GM23338 (cell line): ENCODE measurements at regions not wholly inside any gene's neighbourhood (a gene's known extent, or its start where the extent isn't known, plus 50 kb on each side); places are given as distances from the start of the nearest gene placed in this dataset.
A peak's percentile ranks its signal among the peaks of the same experiment; 100 is the strongest.

ENCODE experiments used
- ATAC-seq: fragments of 200-7000 bp; cut with Tn5 transposase; 3 replicates; pipeline ENCODE4 v1.9.1; 2020
- DNase-seq: peaks from one replicate; pipeline ENCODE4 v3.0.0-alpha.2; 2015; ENCODE audit warnings: low spot score
- H2AFZ ChIP-seq: fragments of 200-600 bp; sonication (generic); 2 replicates; pipeline ENCODE4 v1.8.0; 2016; ENCODE audit warnings: antibody characterized with exemption, mild to moderate bottlenecking, moderate library complexity
- H3F3A ChIP-seq: fragments of 200-600 bp; sonication (generic); replicated peaks from 2 replicates; pipeline ENCODE4 v1.8.0; 2017; ENCODE audit warnings: antibody characterized with exemption, mixed run types, low read depth
- H3K27ac ChIP-seq: fragments of 200-600 bp; sonication (generic); 2 replicates; pipeline ENCODE4 v1.6.1; 2016; ENCODE audit warnings: low read depth
- H3K27me3 ChIP-seq: fragments of 200-600 bp; sonication (generic); 2 replicates; pipeline ENCODE4 v1.8.0; 2016; ENCODE audit warnings: mild to moderate bottlenecking, mixed run types, moderate library complexity; ENCODE audit not compliant: insufficient read depth
- H3K36me3 ChIP-seq: fragments of 200-600 bp; sonication (generic); 2 replicates; pipeline ENCODE4 v1.8.0; 2016; ENCODE audit warnings: mild to moderate bottlenecking; ENCODE audit not compliant: insufficient read depth
- H3K4me1 ChIP-seq: fragments of 200-600 bp; sonication (generic); 2 replicates; pipeline ENCODE4 v1.8.0; 2016; ENCODE audit warnings: mild to moderate bottlenecking, moderate library complexity; ENCODE audit not compliant: insufficient read depth
- H3K4me2 ChIP-seq: fragments of 200-600 bp; sonication (generic); 2 replicates; pipeline ENCODE4 v1.7.1; 2017; ENCODE audit warnings: mixed run types
- H3K4me3 ChIP-seq: fragments of 200-600 bp; sonication (generic); 2 replicates; pipeline ENCODE4 v1.6.1; 2016; ENCODE audit warnings: mixed run types
- H3K79me2 ChIP-seq: fragments of 200-600 bp; sonication (generic); replicated peaks from 2 replicates; pipeline ENCODE4 v1.8.0; 2017; ENCODE audit warnings: mild to moderate bottlenecking; ENCODE audit not compliant: insufficient read depth
- H3K9me2 ChIP-seq: fragments of 200-600 bp; sonication (generic); 2 replicates; pipeline ENCODE4 v1.8.0; 2017; ENCODE audit not compliant: insufficient read depth
- H4K20me1 ChIP-seq: fragments of 200-600 bp; sonication (generic); replicated peaks from 2 replicates; pipeline ENCODE4 v1.8.0; 2017; ENCODE audit warnings: mild to moderate bottlenecking; ENCODE audit not compliant: insufficient read depth
- H3K27ac Mint-ChIP-seq: 2 replicates; pipeline ENCODE4 v1.8.0; 2020; ENCODE audit warnings: inconsistent platforms, mild to moderate bottlenecking, moderate library complexity, mixed read lengths
- H3K27me3 Mint-ChIP-seq: 3 replicates; pipeline ENCODE4 v1.8.0; 2022; ENCODE audit warnings: low read depth, mild to moderate bottlenecking, moderate library complexity, mixed read lengths, inconsistent platforms; ENCODE audit not compliant: insufficient read depth, poor library complexity
- H3K36me3 Mint-ChIP-seq: 3 replicates; pipeline ENCODE4 v1.8.0; 2021; ENCODE audit warnings: low read depth, mild to moderate bottlenecking, inconsistent platforms, moderate library complexity, mixed read lengths
- H3K4me1 Mint-ChIP-seq: 3 replicates; pipeline ENCODE4 v1.8.0; 2020; ENCODE audit warnings: mild to moderate bottlenecking, inconsistent platforms, mixed read lengths
- H3K4me3 Mint-ChIP-seq: 3 replicates; pipeline ENCODE4 v1.8.0; 2021; ENCODE audit warnings: moderate library complexity, mild to moderate bottlenecking, inconsistent platforms, mixed read lengths
- H3K9me3 Mint-ChIP-seq: 3 replicates; pipeline ENCODE4 v1.8.0; 2020; ENCODE audit warnings: moderate library complexity, mild to moderate bottlenecking, inconsistent platforms, mixed read lengths
- CREB1 ChIP-seq: fragments of 250-450 bp; sonication (Bioruptor Pico); IDR thresholded peaks from 2 replicates; pipeline ENCODE4 v1.5.0; 2020; ENCODE audit warnings: low read depth, mild to moderate bottlenecking, moderate library complexity
- EZH2 ChIP-seq: fragments of 200-600 bp; sonication (generic); IDR thresholded peaks from one replicate; pipeline ENCODE4 v1.8.0; 2017; ENCODE audit warnings: antibody characterized with exemption, mild to moderate bottlenecking, low read depth; ENCODE audit not compliant: unreplicated experiment
- EZH2phosphoT487 ChIP-seq: fragments of 200-600 bp; sonication (generic); IDR thresholded peaks from one replicate; pipeline ENCODE4 v1.8.1; 2018; ENCODE audit warnings: antibody characterized with exemption; ENCODE audit not compliant: unreplicated experiment
- JUNB ChIP-seq: IDR thresholded peaks from one replicate; pipeline ENCODE4 v1.6.1; 2016; ENCODE audit warnings: antibody characterized with exemption; ENCODE audit not compliant: unreplicated experiment
- NANOG ChIP-seq: IDR thresholded peaks from 2 replicates; pipeline ENCODE4 v1.6.1; 2016; ENCODE audit warnings: antibody characterized with exemption, borderline replicate concordance
- STAT1 ChIP-seq: IDR thresholded peaks from one replicate; pipeline ENCODE4 v1.6.1; 2016; ENCODE audit warnings: antibody characterized with exemption; ENCODE audit not compliant: unreplicated experiment
- ZNF114 ChIP-seq: fragments of 250-450 bp; sonication (Bioruptor Pico); IDR thresholded peaks from 2 replicates; pipeline ENCODE4 v1.5.0; 2020; ENCODE audit warnings: mild to moderate bottlenecking, moderate library complexity
- ZNF331 ChIP-seq: fragments of 250-450 bp; sonication (Bioruptor Pico); IDR thresholded peaks from 2 replicates; pipeline ENCODE4 v1.5.0; 2020; ENCODE audit warnings: low read depth, mild to moderate bottlenecking, moderate library complexity
- TF ChIP-seq, protein P1 (sequence below): IDR thresholded peaks from one replicate; pipeline ENCODE4 v1.6.1; 2018; ENCODE audit warnings: antibody characterized with exemption; ENCODE audit not compliant: unreplicated experiment
- TF ChIP-seq, protein P2 (sequence below), 2 experiments: fragments of 200-600 bp in 1 of 2; sonication (generic) in 1 of 2; conservative IDR thresholded peaks; 2 replicates each; pipeline versions ENCODE4 v1.5.1 to v1.6.1; 2016 to 2017; ENCODE audit warnings: antibody characterized with exemption in 2 of 2, low read depth in 2 of 2, mild to moderate bottlenecking in 2 of 2, moderate library complexity in 1 of 2

DNA sequence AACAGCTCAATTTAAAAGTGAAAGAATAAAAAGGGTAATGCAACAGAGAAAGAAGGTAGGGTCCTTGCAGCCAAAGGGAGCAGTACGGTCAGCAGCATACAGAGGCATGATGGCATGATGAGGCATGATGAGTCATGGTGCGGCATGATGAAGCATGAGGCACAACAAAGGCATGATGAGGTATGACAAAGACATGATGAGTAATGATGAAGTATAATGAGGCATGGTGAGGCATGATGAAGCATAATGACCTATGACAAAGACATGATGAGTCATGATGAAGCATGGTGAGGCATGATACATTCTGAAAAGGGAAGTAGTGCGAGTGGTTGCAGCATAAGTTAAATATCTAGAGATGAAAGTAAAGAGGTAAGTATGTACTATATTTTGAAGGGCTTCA lies 673.2 kb downstream of the TMEM182 start (continued):
- TF ChIP-seq JUNB (no peak), ZNF331 (CRISPR knock-in tag) (no peak), ZNF114 (CRISPR knock-in tag) (no peak), EZH2 (no peak), EZH2phosphoT487 (no peak), STAT1 (no peak), NANOG (no peak)
- TF ChIP-seq, protein P1, sequence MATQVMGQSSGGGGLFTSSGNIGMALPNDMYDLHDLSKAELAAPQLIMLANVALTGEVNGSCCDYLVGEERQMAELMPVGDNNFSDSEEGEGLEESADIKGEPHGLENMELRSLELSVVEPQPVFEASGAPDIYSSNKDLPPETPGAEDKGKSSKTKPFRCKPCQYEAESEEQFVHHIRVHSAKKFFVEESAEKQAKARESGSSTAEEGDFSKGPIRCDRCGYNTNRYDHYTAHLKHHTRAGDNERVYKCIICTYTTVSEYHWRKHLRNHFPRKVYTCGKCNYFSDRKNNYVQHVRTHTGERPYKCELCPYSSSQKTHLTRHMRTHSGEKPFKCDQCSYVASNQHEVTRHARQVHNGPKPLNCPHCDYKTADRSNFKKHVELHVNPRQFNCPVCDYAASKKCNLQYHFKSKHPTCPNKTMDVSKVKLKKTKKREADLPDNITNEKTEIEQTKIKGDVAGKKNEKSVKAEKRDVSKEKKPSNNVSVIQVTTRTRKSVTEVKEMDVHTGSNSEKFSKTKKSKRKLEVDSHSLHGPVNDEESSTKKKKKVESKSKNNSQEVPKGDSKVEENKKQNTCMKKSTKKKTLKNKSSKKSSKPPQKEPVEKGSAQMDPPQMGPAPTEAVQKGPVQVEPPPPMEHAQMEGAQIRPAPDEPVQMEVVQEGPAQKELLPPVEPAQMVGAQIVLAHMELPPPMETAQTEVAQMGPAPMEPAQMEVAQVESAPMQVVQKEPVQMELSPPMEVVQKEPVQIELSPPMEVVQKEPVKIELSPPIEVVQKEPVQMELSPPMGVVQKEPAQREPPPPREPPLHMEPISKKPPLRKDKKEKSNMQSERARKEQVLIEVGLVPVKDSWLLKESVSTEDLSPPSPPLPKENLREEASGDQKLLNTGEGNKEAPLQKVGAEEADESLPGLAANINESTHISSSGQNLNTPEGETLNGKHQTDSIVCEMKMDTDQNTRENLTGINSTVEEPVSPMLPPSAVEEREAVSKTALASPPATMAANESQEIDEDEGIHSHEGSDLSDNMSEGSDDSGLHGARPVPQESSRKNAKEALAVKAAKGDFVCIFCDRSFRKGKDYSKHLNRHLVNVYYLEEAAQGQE, result no peak

DNA sequence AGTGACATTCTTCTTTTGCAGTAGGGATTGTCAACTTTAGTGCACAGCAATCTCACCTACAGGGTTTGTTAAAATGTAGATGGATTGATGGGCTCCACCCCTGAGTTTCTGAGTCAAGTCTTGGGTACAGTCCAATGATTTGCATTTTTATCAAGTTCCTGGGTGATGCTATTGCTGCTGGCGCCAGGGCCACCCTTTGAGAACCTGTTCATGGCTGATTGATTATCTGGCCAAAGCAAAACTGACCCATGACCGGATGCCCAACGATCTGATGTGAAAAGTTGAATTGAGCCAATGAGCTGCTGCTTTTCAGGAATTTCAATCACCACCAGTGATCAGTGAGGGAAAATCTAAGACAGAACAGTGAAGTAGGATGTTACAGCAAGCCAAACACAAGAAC lies 675.3 kb downstream of the TMEM182 start:
- H3F3A ChIP-seq, result no peaks in the 10 kb centered on the region
- Mint-ChIP-seq H3K36me3 (no peaks in the 10 kb centered on the region), H3K27ac (no peak overlapping the region), H3K4me1 (no peaks in the 10 kb centered on the region), H3K27me3 (no peaks in the 10 kb centered on the region), H3K4me3 (no peak overlapping the region), H3K9me3 (no peaks in the 10 kb centered on the region; the same call in 2 of the 3 replicates)
- peaks cover 19% of the 10 kb centered on the region; the same call in 1 of the 2 replicates for H3K9me2 ChIP-seq
- H3K27ac ChIP-seq, result no peak overlapping the region
- H3K27me3 ChIP-seq, result no peaks in the 10 kb centered on the region
- no peaks in the 10 kb centered on the region for H3K36me3 ChIP-seq
- no peaks in the 10 kb centered on the region for H3K4me1 ChIP-seq
- no peak for ATAC-seq
- DNase-seq, result no peak
- no peak overlapping the region for H3K4me3 ChIP-seq
- H3K79me2 ChIP-seq, result no peaks in the 10 kb centered on the region
- no peaks in the 10 kb centered on the region for H4K20me1 ChIP-seq
- no peak overlapping the region for H3K4me2 ChIP-seq
- H2AFZ ChIP-seq, result no peak overlapping the region; the same call in 1 of the 2 replicates
- no peak for TF ChIP-seq NANOG
- TF ChIP-seq ZNF331 (CRISPR knock-in tag), result no peak

DNA sequence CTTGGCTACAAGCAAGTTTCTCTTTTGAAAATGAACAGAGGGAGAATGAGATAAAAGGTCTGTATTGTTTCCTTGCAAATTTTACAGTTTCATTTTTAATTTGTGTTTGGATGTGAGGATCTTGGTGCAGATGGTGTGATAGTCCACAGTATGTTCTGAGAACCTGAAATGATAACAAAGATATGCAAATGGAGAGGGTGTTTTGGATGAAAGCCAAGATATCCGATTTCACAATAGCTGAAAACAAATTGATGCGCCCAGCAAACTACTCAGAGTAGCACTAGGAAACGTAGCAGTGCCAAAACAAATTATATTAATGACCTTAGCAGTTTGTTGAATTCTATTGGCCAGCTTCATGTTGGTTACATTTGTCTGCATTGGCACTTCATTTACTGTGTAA lies 683.5 kb downstream of the TMEM182 start:
- no peak overlapping the region for H3K4me3 Mint-ChIP-seq
- Histone ChIP-seq H3K79me2 (no peaks in the 10 kb centered on the region), H3K27ac (no peak overlapping the region), H3F3A (no peaks in the 10 kb centered on the region), H3K4me2 (0 out of 2 replicates have a peak overlapping the region, but pooled peaks have one; percentile 13), H3K4me3 (no peak overlapping the region), H2AFZ (no peak overlapping the region), H3K27me3 (no peaks in the 10 kb centered on the region), H3K4me1 (peaks cover 6% of the 10 kb centered on the region), H3K9me2 (no peaks in the 10 kb centered on the region), H4K20me1 (no peaks in the 10 kb centered on the region), H3K36me3 (no peaks in the 10 kb centered on the region)
- no peak for ATAC-seq
- no peaks in the 10 kb centered on the region for H3K36me3 Mint-ChIP-seq
- TF ChIP-seq CREB1 (CRISPR knock-in tag), result no peak
- TF ChIP-seq, protein P2, sequence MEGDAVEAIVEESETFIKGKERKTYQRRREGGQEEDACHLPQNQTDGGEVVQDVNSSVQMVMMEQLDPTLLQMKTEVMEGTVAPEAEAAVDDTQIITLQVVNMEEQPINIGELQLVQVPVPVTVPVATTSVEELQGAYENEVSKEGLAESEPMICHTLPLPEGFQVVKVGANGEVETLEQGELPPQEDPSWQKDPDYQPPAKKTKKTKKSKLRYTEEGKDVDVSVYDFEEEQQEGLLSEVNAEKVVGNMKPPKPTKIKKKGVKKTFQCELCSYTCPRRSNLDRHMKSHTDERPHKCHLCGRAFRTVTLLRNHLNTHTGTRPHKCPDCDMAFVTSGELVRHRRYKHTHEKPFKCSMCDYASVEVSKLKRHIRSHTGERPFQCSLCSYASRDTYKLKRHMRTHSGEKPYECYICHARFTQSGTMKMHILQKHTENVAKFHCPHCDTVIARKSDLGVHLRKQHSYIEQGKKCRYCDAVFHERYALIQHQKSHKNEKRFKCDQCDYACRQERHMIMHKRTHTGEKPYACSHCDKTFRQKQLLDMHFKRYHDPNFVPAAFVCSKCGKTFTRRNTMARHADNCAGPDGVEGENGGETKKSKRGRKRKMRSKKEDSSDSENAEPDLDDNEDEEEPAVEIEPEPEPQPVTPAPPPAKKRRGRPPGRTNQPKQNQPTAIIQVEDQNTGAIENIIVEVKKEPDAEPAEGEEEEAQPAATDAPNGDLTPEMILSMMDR (conservative IDR thresholded peaks at IDR 0.05; ENCODE audit: low read depth in 2 of 2), result no peak
- TF ChIP-seq, protein P1, result no peak
- no peak for TF ChIP-seq EZH2phosphoT487
- no peak for TF ChIP-seq NANOG
- no peak for TF ChIP-seq ZNF114 (CRISPR knock-in tag)
- DNase-seq, result no peak
- no peak overlapping the region for H3K27ac Mint-ChIP-seq
- H3K27me3 Mint-ChIP-seq, result no peaks in the 10 kb centered on the region
- H3K9me3 Mint-ChIP-seq, result no peaks in the 10 kb centered on the region
- H3K4me1 Mint-ChIP-seq, result peaks cover 17% of the 10 kb centered on the region
